ENCODE measurements at regions not wholly inside any gene's neighbourhood (a gene's known extent, or its start where the extent isn't known, plus 50 kb on each side); places are given as distances from the start of the nearest gene placed in this dataset.

DNA sequence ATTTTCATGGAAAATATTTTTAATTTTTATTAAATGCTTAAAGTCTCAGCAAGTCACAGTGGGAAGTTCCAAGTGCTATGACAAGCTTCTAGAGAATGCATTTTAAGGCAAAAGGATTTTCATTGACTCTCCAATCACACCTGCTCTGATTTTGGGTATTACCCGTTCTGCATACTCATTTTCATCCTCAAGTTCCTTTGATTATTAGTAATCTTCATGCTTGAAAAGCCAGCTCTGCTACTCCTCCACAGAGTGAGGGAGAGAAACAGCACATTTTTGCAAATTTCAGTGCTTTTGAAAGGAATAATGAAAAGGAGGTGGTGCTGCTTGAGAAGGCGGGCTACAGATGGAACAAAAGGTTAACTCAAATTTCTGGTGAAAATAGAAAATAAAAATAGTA is 450.7 kb downstream of the NSUN3 start:
- no peak overlapping the region for H3K4me2 ChIP-seq
- H3K36me3 ChIP-seq (replicated peaks; ENCODE audit: insufficient read depth, low read depth), result no peaks in the 10 kb centered on the region
- H3K4me1 ChIP-seq (ENCODE audit: insufficient read depth), result no peaks in the 10 kb centered on the region
- H3K27ac ChIP-seq, result no peak overlapping the region
- no peaks in the 10 kb centered on the region for H4K20me1 ChIP-seq (ENCODE audit: insufficient read depth, poor library complexity, severe bottlenecking)
- no peak overlapping the region for H3K4me3 ChIP-seq
- H3K27me3 ChIP-seq, result no peaks in the 10 kb centered on the region
- H3K9me3 ChIP-seq (ENCODE audit: low read depth), result no peaks in the 10 kb centered on the region
- no peaks in the 10 kb centered on the region for H3K79me2 ChIP-seq
- no peak overlapping the region for H2AFZ ChIP-seq
- TF ChIP-seq, protein P1, sequence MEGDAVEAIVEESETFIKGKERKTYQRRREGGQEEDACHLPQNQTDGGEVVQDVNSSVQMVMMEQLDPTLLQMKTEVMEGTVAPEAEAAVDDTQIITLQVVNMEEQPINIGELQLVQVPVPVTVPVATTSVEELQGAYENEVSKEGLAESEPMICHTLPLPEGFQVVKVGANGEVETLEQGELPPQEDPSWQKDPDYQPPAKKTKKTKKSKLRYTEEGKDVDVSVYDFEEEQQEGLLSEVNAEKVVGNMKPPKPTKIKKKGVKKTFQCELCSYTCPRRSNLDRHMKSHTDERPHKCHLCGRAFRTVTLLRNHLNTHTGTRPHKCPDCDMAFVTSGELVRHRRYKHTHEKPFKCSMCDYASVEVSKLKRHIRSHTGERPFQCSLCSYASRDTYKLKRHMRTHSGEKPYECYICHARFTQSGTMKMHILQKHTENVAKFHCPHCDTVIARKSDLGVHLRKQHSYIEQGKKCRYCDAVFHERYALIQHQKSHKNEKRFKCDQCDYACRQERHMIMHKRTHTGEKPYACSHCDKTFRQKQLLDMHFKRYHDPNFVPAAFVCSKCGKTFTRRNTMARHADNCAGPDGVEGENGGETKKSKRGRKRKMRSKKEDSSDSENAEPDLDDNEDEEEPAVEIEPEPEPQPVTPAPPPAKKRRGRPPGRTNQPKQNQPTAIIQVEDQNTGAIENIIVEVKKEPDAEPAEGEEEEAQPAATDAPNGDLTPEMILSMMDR (IDR thresholded peaks at IDR 0.05; ENCODE audit: poor library complexity), result no peak
- no peak for TF ChIP-seq EZH2 (IDR thresholded peaks at IDR 0.05; ENCODE audit: borderline replicate concordance)
- no peak for TF ChIP-seq EZH2phosphoT487 (IDR thresholded peaks at IDR 0.05; ENCODE audit: low read depth, severe bottlenecking, unreplicated experiment)
- 91% methylated on average over 2 of the region's 2 CpGs for WGBS (ENCODE audit: low lambda C conversion rate, missing lambda C conversion rate)
- DNase-seq (ENCODE audit: low spot score), result no peak
- H3K9me2 ChIP-seq (replicated peaks; ENCODE audit: insufficient read depth), result no peaks in the 10 kb centered on the region

DNA sequence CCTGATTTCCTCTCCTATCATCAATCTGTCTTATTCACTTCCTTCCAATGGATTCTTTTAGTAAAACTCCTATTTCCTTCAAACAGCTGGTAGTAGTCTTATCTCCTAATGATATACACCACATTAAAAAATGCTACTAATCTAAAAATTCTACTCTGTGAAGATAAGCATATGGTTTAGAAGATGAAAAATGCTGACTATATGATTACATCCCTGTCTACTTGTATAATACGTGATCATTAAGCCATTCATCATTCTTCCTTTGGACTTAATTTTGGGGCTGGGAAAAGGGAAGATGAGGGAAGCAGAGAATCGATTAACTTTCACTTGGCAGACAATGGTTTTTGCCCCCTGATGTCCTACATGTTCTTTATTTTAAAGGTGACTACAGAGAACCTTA is 453.1 kb downstream of the NSUN3 start:
- Histone ChIP-seq H2AFZ (no peak overlapping the region), H3K4me2 (no peak overlapping the region), H3K27ac (no peak overlapping the region), H3K4me1 (ENCODE audit: insufficient read depth) (no peaks in the 10 kb centered on the region), H3K36me3 (replicated peaks; ENCODE audit: insufficient read depth, low read depth) (no peaks in the 10 kb centered on the region), H3K4me3 (no peak overlapping the region), H3K9me2 (replicated peaks; ENCODE audit: insufficient read depth) (no peaks in the 10 kb centered on the region), H3K27me3 (no peaks in the 10 kb centered on the region), H3K9me3 (ENCODE audit: low read depth) (no peaks in the 10 kb centered on the region), H4K20me1 (ENCODE audit: insufficient read depth, poor library complexity, severe bottlenecking) (no peaks in the 10 kb centered on the region), H3K79me2 (no peaks in the 10 kb centered on the region)
- 87% methylated on average over 2 of the region's 2 CpGs for WGBS (ENCODE audit: low lambda C conversion rate, missing lambda C conversion rate)
- TF ChIP-seq EZH2phosphoT487 (IDR thresholded peaks at IDR 0.05; ENCODE audit: low read depth, severe bottlenecking, unreplicated experiment) (no peak), EZH2 (IDR thresholded peaks at IDR 0.05; ENCODE audit: borderline replicate concordance) (no peak)
- TF ChIP-seq, protein P1 (IDR thresholded peaks at IDR 0.05; ENCODE audit: poor library complexity), result no peak
- DNase-seq (ENCODE audit: low spot score), result no peak

DNA sequence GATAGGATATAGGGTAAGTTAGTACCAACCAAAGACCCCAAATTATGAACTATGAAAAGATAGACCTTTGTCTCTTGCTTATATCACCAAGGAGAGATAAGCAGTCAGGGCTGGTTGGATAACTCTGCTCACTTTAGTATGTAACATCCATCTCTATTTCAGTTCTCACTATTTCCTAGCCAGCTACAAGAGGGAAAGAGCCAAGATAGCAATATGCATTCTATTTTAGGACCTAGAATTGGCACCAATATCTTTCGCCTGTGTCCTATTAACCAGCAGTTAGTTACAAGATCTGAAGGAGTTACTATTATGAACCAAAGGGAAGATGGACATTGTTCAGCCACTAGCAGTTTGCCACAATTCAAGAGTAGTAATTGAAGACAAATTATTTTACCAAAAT is 457.5 kb downstream of the NSUN3 start:
- peaks cover 16% of the 10 kb centered on the region for H3K4me1 ChIP-seq (ENCODE audit: insufficient read depth)
- no peak overlapping the region for H3K4me2 ChIP-seq
- no peaks in the 10 kb centered on the region for H3K9me3 ChIP-seq (ENCODE audit: low read depth)
- no peaks in the 10 kb centered on the region for H3K79me2 ChIP-seq
- WGBS (ENCODE audit: low lambda C conversion rate, missing lambda C conversion rate), result 92% methylated on average over 1 of the region's 1 CpG
- TF ChIP-seq EZH2phosphoT487 (IDR thresholded peaks at IDR 0.05; ENCODE audit: low read depth, severe bottlenecking, unreplicated experiment) (no peak), EZH2 (IDR thresholded peaks at IDR 0.05; ENCODE audit: borderline replicate concordance) (no peak)
- TF ChIP-seq, protein P1 (IDR thresholded peaks at IDR 0.05; ENCODE audit: poor library complexity), result no peak
- no peaks in the 10 kb centered on the region for H3K9me2 ChIP-seq (replicated peaks; ENCODE audit: insufficient read depth)
- no peak overlapping the region for H2AFZ ChIP-seq
- H4K20me1 ChIP-seq (ENCODE audit: insufficient read depth, poor library complexity, severe bottlenecking), result no peaks in the 10 kb centered on the region
- no peaks in the 10 kb centered on the region for H3K36me3 ChIP-seq (replicated peaks; ENCODE audit: insufficient read depth, low read depth)
- no peak overlapping the region for H3K27ac ChIP-seq
- DNase-seq (ENCODE audit: low spot score), result no peak
- no peaks in the 10 kb centered on the region for H3K27me3 ChIP-seq
- no peak overlapping the region for H3K4me3 ChIP-seq

DNA sequence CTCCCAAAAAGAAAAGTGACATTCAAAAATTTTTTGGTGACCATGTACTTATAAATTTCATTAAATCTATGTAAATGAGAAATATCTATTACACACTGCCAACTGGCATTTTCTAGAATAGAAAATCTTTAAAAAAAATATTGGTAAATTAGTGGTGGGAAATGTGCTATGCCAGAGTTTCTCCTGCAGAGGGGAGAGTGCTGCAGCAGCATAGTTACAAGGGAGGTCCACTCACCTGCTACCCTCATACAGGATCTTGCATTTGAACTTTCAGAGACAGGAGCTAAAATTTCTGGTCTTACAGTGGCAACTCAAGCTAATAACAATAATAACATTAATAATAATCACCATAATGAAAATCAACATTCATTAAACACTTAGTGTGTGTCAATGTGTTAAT is 459.6 kb downstream of the NSUN3 start:
- no peaks in the 10 kb centered on the region for H3K79me2 ChIP-seq
- no peak overlapping the region for H3K4me3 ChIP-seq
- no peak overlapping the region for H3K27ac ChIP-seq
- no peaks in the 10 kb centered on the region for H4K20me1 ChIP-seq (ENCODE audit: insufficient read depth, poor library complexity, severe bottlenecking)
- H3K4me2 ChIP-seq, result no peak overlapping the region
- H3K9me2 ChIP-seq (replicated peaks; ENCODE audit: insufficient read depth), result no peaks in the 10 kb centered on the region
- no peaks in the 10 kb centered on the region for H3K27me3 ChIP-seq
- TF ChIP-seq, protein P1 (IDR thresholded peaks at IDR 0.05; ENCODE audit: poor library complexity), result peak; percentile 41
- TF ChIP-seq EZH2phosphoT487 (IDR thresholded peaks at IDR 0.05; ENCODE audit: low read depth, severe bottlenecking, unreplicated experiment) (no peak), EZH2 (IDR thresholded peaks at IDR 0.05; ENCODE audit: borderline replicate concordance) (no peak)
- no peaks in the 10 kb centered on the region for H3K36me3 ChIP-seq (replicated peaks; ENCODE audit: insufficient read depth, low read depth)
- peaks cover 16% of the 10 kb centered on the region for H3K4me1 ChIP-seq (ENCODE audit: insufficient read depth)
- H2AFZ ChIP-seq, result no peak overlapping the region
- H3K9me3 ChIP-seq (ENCODE audit: low read depth), result no peaks in the 10 kb centered on the region
- peak; percentile 21 for DNase-seq (ENCODE audit: low spot score)
